Neural progenitor cell (in vitro differentiated cells): ENCODE measurements at regions not wholly inside any gene's neighbourhood (a gene's known extent, or its start where the extent isn't known, plus 50 kb on each side); places are given as distances from the start of the nearest gene placed in this dataset.
A peak's percentile ranks its signal among the peaks of the same experiment; 100 is the strongest.

ENCODE experiments used
- DNase-seq: peaks from one replicate; pipeline ENCODE4 v3.0.0-alpha.2; 2016; ENCODE audit warnings: low spot score
- H2AFZ ChIP-seq: fragments of 200-600 bp; sonication (generic); replicated peaks from 2 replicates; pipeline ENCODE4 v1.6.1; 2016; ENCODE audit warnings: antibody characterized with exemption
- H3F3A ChIP-seq: fragments of 200-600 bp; sonication (generic); 2 replicates; pipeline ENCODE4 v1.6.1; 2016; ENCODE audit warnings: antibody characterized with exemption, low read depth
- H3K27ac ChIP-seq: fragments of 200-600 bp; sonication (generic); 2 replicates; pipeline ENCODE4 v1.5.1; 2016; ENCODE audit warnings: mild to moderate bottlenecking
- H3K27me3 ChIP-seq: fragments of 200-600 bp; sonication (generic); 2 replicates; pipeline ENCODE4 v1.6.1; 2016; ENCODE audit warnings: mild to moderate bottlenecking, moderate library complexity
- H3K36me3 ChIP-seq: fragments of 200-600 bp; sonication (generic); 2 replicates; pipeline ENCODE4 v1.5.1; 2016
- H3K4me1 ChIP-seq: fragments of 200-600 bp; sonication (generic); 2 replicates; pipeline ENCODE4 v1.6.1; 2016; ENCODE audit warnings: mixed run types
- H3K4me2 ChIP-seq: fragments of 200-600 bp; sonication (generic); 2 replicates; pipeline ENCODE4 v1.6.1; 2016
- H3K4me3 ChIP-seq: fragments of 200-600 bp; sonication (generic); 2 replicates; pipeline ENCODE4 v1.5.1; 2016
- H3K79me2 ChIP-seq: fragments of 200-600 bp; sonication (generic); 2 replicates; pipeline ENCODE4 v1.6.1; 2016; ENCODE audit warnings: low read depth
- H3K9ac ChIP-seq: fragments of 200-600 bp; sonication (generic); 2 replicates; pipeline ENCODE4 v1.6.1; 2016
- H3K9me3 ChIP-seq: fragments of 200-600 bp; sonication (generic); 2 replicates; pipeline ENCODE4 v1.5.1; 2016; ENCODE audit warnings: low read depth
- H4K20me1 ChIP-seq: fragments of 200-600 bp; sonication (generic); 2 replicates; pipeline ENCODE4 v1.6.1; 2016; ENCODE audit warnings: low read depth
- H3K27ac Mint-ChIP-seq: 3 replicates; pipeline ENCODE4 v1.8.0; 2021; ENCODE audit warnings: mixed read lengths
- H3K27me3 Mint-ChIP-seq: 2 replicates; pipeline ENCODE4 v1.8.0; 2022; ENCODE audit warnings: low read depth, mild to moderate bottlenecking, inconsistent platforms, moderate library complexity, mixed read lengths; ENCODE audit not compliant: insufficient read depth
- H3K36me3 Mint-ChIP-seq: 3 replicates; pipeline ENCODE4 v1.8.0; 2021; ENCODE audit warnings: mixed read lengths
- H3K4me1 Mint-ChIP-seq: 3 replicates; pipeline ENCODE4 v1.8.0; 2021; ENCODE audit warnings: mixed read lengths
- H3K4me3 Mint-ChIP-seq: 3 replicates; pipeline ENCODE4 v1.8.0; 2021; ENCODE audit warnings: mild to moderate bottlenecking, moderate library complexity, mixed read lengths
- H3K9me3 Mint-ChIP-seq: 3 replicates; pipeline ENCODE4 v1.8.0; 2020; ENCODE audit warnings: mixed read lengths
- CTCF ChIP-seq: fragments of 200-600 bp; sonication (generic); IDR thresholded peaks from 2 replicates; pipeline ENCODE4 v1.5.1; 2017; ENCODE audit warnings: antibody characterized with exemption, mild to moderate bottlenecking
- EZH2 ChIP-seq: fragments of 200-600 bp; sonication (generic); IDR thresholded peaks from 2 replicates; pipeline ENCODE4 v1.6.1; 2017; ENCODE audit warnings: antibody characterized with exemption, mild to moderate bottlenecking, moderate library complexity
- EZH2phosphoT487 ChIP-seq: fragments of 200-600 bp; sonication (generic); IDR thresholded peaks from 2 replicates; pipeline ENCODE4 v1.6.1; 2017; ENCODE audit warnings: antibody characterized with exemption

- Histone ChIP-seq H4K20me1 (no peaks in the 10 kb centered on the region), H3K4me3 (no peak overlapping the region), H3K9me3 (no peaks in the 10 kb centered on the region), H3K4me1 (peaks cover 45% of the 10 kb centered on the region), H3K4me2 (peak overlapping the region; percentile 36), H3K36me3 (no peaks in the 10 kb centered on the region), H2AFZ (no peak overlapping the region), H3K27me3 (peaks cover 50% of the 10 kb centered on the region), H3K27ac (no peak overlapping the region), H3K79me2 (no peaks in the 10 kb centered on the region), H3F3A (no peaks in the 10 kb centered on the region), H3K9ac (no peak overlapping the region)
- peak; percentile 75 for DNase-seq
- Mint-ChIP-seq H3K36me3 (no peaks in the 10 kb centered on the region), H3K4me3 (no peak overlapping the region), H3K4me1 (peaks cover 33% of the 10 kb centered on the region), H3K27me3 (peaks cover 12% of the 10 kb centered on the region), H3K27ac (no peak overlapping the region), H3K9me3 (peaks cover 2% of the 10 kb centered on the region)
- TF ChIP-seq EZH2, result no peak
- TF ChIP-seq EZH2phosphoT487, result no peak
- TF ChIP-seq CTCF, result no peak
Observed at GRCh38 chr9:95754533-95755420, 120.7 kb upstream of the ERCC6L2 start.

- Mint-ChIP-seq H3K4me1 (peaks cover 34% of the 10 kb centered on the region), H3K36me3 (no peaks in the 10 kb centered on the region), H3K4me3 (peak overlapping the region; percentile 13), H3K27me3 (peaks cover 12% of the 10 kb centered on the region), H3K27ac (peak overlapping the region; percentile 87), H3K9me3 (peaks cover 2% of the 10 kb centered on the region)
- H3K4me3 ChIP-seq, result no peak overlapping the region
- H3K27ac ChIP-seq, result no peak overlapping the region
- no peaks in the 10 kb centered on the region for H3K9me3 ChIP-seq
- H3F3A ChIP-seq, result no peaks in the 10 kb centered on the region
- no peaks in the 10 kb centered on the region for H4K20me1 ChIP-seq
- peaks cover 50% of the 10 kb centered on the region for H3K27me3 ChIP-seq
- H3K36me3 ChIP-seq, result no peaks in the 10 kb centered on the region
- peak overlapping the region; percentile 36 for H3K4me2 ChIP-seq
- H3K9ac ChIP-seq, result no peak overlapping the region
- no peaks in the 10 kb centered on the region for H3K79me2 ChIP-seq
- no peak for TF ChIP-seq CTCF
- TF ChIP-seq EZH2phosphoT487, result no peak
- TF ChIP-seq EZH2, result no peak
- peaks cover 50% of the 10 kb centered on the region for H3K4me1 ChIP-seq
- no peak for DNase-seq
- no peak overlapping the region for H2AFZ ChIP-seq
Observed at GRCh38 chr9:95753762-95754465, 121.6 kb upstream of the ERCC6L2 start.

- H3K36me3 Mint-ChIP-seq, result no peaks in the 10 kb centered on the region
- H3F3A ChIP-seq, result no peaks in the 10 kb centered on the region
- TF ChIP-seq CTCF, result no peak
- peak; percentile 63 for TF ChIP-seq EZH2
- TF ChIP-seq EZH2phosphoT487, result peak; percentile 36
- peaks cover 49% of the 10 kb centered on the region for H3K4me1 ChIP-seq
- peak; percentile 37 for DNase-seq
- peak overlapping the region; percentile 90 for H3K4me2 ChIP-seq
- H3K27ac Mint-ChIP-seq, result no peak overlapping the region
- H3K27ac ChIP-seq, result no peak overlapping the region
- H3K27me3 Mint-ChIP-seq, result peaks cover 13% of the 10 kb centered on the region
- H3K27me3 ChIP-seq, result peaks cover 50% of the 10 kb centered on the region
- no peak overlapping the region for H3K4me3 Mint-ChIP-seq
- H3K36me3 ChIP-seq, result no peaks in the 10 kb centered on the region
- peaks cover 33% of the 10 kb centered on the region for H3K4me1 Mint-ChIP-seq
- H4K20me1 ChIP-seq, result no peaks in the 10 kb centered on the region
- peak overlapping the region; percentile 56 for H3K4me3 ChIP-seq
- peak overlapping the region; percentile 97 for H2AFZ ChIP-seq
- no peak overlapping the region for H3K9ac ChIP-seq
- H3K79me2 ChIP-seq, result no peaks in the 10 kb centered on the region
- peaks cover 2% of the 10 kb centered on the region for H3K9me3 Mint-ChIP-seq
- no peaks in the 10 kb centered on the region for H3K9me3 ChIP-seq
Observed at GRCh38 chr9:95752129-95752731, 123.3 kb upstream of the ERCC6L2 start.
